ENCODE measurements at regions not wholly inside any gene's neighbourhood (a gene's known extent, or its start where the extent isn't known, plus 50 kb on each side); places are given as distances from the start of the nearest gene placed in this dataset.

DNA sequence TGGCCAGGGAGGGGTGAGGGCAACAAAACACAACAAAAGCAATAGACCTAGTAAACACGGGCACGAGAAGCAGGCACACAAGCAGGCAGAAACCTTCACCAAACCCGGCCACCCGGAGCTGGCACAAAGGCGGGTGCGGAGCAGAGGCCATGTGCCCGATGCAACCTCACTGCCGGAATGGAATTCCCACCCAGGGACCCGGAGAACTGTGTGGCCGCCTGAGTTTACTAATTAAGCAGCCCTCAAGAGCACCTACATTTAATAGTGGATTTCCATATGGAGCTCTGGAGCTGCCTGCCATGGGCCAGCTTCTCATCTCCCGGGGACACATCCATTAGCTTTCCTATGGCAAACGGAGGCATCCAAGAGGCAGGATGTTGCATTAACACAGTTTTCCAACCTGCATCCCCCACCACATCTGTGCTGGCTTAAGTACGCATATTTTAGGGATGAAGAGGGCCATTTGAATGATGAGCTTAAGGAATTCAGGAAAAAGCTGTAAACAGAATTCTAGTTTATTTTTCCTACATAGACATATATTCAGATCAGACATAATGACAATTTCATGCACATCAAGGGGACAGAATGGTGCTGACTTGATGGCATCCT is 104.5 kb upstream of the SMIM21 start:
- no peak for DNase-seq (ENCODE audit: low read depth)

DNA sequence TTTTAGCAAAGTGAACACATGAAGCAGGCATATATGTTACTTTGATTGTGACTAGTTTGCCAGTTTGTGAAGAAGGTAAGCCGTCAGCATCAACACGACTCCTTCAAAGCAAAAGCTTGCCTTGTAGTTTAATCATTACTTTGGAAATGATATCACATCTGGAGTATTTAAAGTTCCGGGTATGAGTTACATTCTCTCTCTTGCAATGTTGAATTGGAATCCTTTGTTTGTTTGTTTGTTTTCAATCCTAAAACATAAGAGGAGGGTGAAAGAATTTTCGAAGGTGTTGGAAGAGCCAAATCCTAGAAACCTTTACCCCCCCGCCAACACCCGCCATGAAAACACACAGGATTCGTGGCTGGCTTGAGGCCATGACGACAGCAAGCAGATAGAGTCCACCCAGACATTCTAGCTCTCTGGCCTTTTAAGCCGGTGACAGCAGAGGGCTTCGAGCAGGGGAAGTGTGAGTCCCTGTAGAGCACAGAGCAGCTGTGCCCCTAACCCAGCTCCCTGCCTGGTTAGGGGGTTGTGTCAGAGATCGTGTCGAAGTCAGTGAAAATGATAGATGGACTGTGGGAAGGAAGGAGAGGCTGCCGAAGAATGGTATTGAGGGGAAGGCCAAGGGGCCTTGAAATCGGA is 103.8 kb upstream of the SMIM21 start:
- DNase-seq (ENCODE audit: low read depth) = no peak

DNA sequence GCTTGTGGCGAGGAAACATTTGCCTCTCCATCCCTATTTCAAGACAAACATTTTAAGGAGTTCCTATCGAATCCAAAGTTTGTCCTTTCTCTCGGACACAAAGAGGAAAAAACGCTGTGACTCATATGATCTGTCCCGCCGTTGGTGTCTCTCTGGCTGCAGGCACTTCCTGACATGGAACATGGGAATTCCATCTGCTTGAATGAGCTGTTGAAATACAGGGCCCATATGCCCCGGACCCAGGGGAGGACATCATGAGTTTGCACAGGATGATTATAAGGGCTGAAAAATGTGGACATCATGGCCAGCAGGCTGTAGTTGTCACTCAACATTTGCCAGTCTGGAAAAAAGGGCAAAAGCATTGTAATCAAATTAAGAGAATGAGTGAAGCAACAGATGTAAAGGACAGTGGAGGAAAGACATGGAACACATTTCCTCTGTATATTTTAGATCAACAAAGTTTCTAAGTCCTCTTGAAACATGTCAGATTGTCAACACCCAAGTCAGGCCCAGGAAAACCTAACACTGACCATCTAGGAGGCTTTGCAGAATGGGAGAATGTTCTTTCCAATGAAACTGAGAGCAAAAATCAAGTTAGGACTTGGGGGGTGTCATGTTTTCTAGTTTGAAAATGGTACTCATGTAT is 103.2 kb upstream of the SMIM21 start:
- peak; percentile 21 for DNase-seq (ENCODE audit: low read depth)

DNA sequence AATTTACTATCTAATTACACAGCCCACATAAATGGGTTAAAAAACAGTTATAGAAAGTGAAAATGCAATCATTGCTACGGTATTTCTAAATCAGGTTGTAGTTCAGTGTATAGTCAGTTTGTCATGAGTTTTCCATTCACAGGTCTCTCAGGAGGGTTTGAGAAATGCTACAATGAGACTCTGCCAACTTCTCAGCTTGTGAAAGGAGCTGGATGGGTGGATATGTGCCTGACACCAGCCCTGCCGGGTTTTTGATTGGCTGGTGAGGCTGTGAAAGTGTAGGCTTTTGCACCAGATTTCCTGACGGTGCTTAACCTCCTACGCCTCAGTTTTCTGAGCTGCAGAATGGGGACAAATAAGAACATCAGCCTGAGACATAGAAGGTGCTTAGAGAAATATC is 102.6 kb upstream of the SMIM21 start:
- DNase-seq (ENCODE audit: low read depth) = no peak

DNA sequence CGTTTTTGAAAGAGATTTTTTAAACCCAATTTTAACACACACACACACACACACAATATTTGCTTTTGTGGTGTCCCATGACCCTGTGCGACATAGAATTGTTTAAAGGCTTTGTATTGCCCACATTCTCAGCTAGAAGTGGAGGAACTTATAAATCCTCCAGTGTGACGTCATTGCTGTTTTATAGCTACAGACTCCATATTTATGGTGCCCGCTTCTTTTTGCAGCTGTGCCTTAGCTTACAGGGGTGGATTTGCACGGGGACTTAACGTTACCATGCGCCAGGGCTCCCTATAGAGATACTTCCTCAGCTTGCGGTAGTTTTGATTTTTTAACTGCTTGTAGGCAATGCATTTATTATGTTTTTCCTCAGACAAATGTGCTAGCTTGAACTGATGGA is 101.9 kb upstream of the SMIM21 start:
- DNase-seq (ENCODE audit: low read depth) = no peak

DNA sequence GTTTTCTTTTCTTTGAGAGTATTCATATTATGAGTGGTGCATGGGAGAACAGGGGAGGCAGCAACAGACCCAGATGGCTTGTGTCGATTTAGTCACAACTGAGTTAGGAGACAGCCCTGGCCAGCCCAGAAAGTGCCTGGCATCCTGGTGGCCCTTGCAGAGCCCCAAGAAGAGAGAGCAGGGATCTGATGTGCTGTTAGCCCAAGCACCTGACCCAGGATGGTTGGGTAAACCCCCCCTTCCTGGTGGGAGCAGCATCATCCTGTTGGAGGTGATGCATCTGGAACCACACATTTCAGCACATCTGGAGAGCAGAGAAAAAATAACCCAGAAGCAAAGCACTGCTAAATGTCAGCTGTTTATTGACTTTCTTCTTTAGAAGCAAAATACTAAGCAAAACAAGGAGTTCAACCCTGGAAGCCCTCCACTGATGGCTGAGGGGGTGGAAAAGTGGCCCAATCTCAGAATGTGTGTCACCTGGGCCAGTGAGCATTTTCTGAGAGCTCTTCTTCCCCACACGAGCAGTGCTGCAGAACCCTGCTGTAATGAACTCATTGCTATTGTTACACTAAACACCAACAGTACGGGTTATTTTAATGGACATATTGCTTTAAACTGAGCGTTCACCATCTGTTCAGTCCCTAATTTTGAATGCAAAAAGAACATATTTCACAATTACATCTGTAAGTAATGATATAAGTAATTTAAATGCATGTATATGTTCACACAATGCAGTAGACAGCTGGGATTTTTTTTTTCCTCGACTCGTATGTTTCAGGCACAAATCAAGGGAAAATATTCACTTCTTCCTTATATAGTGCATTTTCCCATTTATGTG is 100.6 kb upstream of the SMIM21 start:
- DNase-seq (ENCODE audit: low read depth) = no peak

DNA sequence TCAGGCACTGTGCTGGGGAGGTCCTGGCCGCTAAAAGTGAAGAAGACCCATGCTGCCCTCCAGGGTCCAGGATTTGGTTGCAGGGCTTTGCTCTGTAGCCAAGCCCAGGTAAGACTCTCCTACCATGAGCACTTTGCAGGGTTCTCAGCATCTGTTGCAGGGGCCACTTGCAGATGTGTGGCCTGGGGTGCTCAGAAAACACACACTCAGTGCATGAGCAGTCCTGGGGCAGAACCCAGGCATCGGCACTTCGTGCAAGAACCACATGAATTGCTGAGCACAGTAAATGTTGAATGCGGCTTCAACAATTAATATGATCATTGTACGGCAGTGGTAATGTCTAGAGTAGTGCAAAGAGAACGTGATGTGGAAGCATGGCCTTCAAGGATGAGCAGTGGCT is 98.5 kb upstream of the SMIM21 start:
- no peak for DNase-seq (ENCODE audit: low read depth)

DNA sequence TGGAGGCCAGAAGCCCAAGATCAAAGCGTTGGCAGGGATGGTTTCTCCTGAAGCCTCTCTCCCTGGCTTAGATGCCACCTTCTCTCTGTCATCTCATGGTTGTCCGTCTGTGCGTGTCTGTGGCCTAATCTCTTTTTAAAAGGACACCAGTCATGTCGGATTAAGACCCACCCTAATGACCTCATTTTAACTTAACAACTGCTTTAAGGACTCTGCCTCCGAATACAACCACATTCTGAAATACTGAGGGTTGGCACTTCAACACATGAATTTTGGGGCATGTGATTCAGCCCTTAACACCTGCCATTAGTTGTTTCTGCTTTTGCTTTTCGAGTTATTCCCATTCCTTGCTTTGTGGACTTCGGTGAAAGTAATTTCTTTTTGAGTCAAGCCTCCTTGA is 97.8 kb upstream of the SMIM21 start:
- no peak for DNase-seq (ENCODE audit: low read depth)

DNA sequence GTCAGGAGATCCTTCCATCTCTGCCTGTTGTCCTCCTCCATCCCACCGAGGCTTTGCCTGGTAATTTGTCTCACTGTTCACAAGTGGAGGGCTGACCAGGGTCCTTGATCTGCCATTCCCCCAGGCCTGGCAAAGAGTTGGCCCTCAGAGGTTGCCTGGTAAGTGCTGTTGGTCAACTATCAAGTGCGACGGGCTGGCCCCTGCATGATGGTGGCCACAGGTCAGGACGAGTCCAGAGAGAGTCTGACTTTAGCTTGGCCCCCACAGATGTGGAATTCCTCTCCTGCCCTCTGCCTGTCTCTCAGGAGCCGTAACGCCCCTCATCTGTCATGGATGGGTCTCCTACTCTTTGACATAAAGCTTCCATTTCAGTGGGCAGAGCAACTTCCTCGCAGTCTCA is 97.3 kb upstream of the SMIM21 start:
- no peak for DNase-seq (ENCODE audit: low read depth)

DNA sequence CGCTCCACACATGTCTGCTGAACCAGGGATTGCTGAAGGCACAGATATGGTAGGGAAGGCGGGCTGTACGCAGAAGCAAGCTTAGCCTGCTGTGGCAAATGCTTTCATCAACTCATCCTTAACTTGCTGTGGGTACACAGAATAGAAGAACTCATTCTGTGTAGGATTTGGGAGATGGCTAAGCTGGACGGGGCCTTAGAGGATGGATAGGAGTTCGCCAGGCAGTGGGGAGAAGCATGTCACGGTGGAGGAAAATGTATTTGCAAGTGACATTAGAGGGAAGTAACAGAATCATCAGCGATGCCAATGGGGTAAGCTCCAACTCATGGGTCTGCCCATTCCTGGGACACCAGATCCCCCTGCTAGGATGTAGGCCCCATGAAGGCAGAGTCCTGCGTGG is 96.7 kb upstream of the SMIM21 start:
- no peak for DNase-seq (ENCODE audit: low read depth)

DNA sequence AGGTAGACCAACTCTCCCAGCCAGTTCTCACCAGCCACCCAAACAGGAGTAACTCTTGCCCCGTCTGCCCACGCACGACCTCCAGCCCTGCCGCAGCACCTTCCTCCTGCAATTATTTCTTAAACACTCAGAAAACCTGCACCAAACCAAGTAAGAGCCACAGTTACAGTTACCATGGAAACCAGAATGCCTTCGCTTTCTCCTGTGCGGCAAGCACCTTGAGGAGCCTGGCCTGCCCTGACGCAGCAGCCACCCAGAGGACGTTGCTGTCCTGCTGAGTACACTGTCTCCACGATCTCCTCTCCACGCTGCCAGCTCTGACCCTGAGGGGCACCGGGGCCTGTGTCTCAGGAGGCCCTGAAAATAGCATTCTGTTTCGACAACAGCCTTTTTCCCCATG is 94.3 kb upstream of the SMIM21 start:
- DNase-seq (ENCODE audit: low read depth) = no peak

DNA sequence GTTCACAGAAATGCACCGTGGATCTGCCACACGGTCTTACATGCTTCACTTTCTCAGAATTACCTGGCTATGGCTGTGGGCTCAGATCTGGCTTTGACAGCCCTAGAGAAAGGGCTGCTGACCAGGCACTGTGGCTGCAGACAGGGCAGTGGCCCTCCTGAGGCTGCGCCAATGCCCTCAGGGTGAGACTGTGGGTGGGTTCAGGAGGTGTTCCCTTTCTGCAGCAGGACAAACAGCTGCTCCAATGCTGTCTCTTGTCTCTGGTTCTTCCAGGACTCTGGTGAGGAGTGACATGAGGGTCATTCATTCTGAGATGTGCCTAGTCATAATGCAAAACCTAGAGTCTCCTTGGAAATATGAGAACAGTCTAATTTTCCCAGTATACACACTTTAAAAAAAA is 90.5 kb upstream of the SMIM21 start:
- no peak for DNase-seq (ENCODE audit: low read depth)

DNA sequence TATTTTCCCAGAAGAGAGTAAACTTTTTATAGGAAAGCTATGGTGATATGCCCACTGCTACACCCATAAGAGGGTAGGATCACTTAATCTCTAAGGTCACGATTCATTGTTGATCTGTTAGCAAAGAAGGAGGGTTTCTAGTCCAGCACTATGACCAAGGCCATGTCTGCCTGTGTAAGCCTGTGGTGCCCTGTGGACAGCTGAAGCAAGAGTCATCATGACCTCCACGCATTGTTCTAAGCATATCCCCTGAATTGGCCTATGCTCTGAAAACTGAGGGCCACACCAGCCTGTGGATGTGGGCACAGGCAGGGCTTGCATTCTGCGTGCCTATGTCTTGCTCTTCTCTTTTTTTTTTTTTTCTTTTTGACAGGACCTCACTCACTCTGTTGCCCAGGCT is 89.8 kb upstream of the SMIM21 start:
- no peak for DNase-seq (ENCODE audit: low read depth)

DNA sequence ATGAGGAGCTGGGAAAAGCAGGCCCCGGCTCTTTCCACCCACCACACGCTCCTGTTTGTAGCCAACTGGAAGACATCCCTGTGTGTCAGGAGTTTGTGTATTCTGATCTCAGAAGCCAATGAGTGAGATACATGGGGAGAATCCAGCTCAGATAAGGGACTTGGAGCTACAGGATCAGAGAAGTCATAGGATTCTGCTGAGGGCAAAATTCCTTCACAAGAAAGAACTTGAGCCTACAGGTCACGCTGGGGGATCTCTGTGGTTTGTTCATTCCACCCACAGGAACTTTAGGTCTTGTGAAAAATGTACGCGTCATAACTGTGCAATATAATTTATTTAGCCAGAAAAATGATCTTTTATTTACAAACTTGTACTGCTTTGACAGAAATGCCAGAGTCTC is 80.1 kb upstream of the SMIM21 start:
- no peak for DNase-seq (ENCODE audit: low read depth)

DNA sequence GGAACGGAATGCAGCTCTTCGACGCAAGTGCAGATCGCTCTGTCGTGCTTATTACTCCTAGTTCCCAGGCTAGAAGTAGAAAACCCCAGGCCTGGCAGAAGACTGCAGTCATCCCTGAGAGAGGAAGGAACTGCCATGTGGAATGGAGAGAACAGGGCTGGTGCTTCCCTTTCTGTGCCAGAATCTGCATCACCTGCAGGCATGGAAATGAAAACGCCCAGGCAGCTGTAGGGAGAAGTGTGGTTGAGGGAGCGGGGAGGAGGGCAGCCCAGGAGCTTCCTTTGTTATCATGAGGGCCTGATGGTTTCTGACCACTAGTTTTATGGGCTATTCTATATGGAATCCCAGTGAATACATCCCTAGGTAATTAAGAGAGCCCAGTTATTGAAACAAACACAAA is 79.4 kb upstream of the SMIM21 start:
- no peak for DNase-seq (ENCODE audit: low read depth)

DNA sequence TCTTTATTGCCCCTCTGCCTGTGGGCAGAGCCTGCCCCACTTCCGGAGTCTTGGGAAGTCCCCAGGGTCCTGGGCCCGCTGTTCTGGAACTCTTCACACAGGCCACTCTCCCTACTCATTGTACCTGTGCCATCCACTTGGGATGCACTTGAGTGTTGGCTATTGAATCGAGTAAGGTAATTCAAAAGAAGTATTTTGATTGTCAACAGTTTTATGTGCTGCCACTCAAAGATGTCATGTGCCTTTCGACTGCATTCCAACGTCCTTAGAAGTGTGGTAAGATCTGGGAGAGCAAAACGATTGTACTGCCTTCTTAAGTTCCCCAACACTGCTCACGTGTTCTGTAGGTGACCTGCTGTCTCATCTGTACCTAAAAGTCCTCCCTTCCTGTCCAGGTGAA is 77.0 kb upstream of the SMIM21 start:
- DNase-seq (ENCODE audit: low read depth) = no peak

DNA sequence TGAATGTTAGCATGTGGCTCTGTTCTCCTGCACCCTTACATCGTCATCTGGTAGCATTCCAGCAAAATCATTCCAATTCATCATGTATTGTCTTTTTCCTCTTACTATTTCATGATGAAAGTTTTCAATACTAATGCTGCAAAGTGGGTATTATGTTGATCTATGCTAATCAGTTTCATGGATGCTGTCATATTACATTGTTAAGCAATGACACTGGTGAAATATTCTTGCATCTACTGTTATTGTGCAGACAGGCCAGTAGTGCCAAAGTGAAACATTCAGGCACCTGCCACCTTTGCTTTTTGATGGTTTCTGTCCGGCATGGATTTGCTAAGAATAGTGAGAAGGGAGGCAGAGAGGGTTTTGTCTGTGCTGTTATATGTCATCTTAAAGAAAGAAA is 76.1 kb upstream of the SMIM21 start:
- no peak for DNase-seq (ENCODE audit: low read depth)

DNA sequence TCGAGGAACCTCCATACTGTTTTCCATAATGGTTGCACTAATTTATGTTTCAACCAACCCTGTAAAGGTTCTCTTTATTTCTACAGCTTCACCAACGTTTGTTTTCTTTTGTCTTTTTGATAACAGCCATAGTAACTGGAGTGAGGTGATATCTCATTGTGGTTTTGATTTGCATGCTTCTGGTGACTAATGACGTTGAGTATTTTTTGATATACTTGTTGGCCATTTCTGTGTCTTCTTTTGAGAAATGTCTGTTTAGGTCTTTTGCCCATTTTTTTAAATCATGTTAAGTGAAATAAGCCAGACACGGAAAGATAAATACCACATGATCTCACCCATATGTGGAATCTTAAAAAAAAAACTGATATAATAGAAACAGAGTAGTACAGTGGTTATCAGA is 74.8 kb upstream of the SMIM21 start:
- no peak for DNase-seq (ENCODE audit: low read depth)

DNA sequence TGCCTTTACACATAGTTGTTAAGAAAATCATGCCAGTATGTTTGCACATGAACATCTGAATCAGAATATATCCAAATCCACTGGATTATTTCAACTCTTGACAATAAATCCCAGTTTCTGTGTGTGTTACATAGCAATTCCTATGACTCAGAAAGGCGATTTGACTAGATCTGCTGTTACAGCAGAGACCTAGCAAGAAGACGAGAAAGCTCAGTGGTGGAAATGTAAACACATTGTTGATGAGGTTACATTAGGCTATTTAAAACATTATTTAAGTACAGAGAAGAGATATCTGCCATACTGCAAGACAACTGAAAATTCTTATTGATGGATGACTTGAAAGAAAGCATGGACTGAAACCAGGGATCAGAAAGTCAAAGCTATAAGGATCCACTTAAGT is 73.0 kb upstream of the SMIM21 start:
- no peak for DNase-seq (ENCODE audit: low read depth)

DNA sequence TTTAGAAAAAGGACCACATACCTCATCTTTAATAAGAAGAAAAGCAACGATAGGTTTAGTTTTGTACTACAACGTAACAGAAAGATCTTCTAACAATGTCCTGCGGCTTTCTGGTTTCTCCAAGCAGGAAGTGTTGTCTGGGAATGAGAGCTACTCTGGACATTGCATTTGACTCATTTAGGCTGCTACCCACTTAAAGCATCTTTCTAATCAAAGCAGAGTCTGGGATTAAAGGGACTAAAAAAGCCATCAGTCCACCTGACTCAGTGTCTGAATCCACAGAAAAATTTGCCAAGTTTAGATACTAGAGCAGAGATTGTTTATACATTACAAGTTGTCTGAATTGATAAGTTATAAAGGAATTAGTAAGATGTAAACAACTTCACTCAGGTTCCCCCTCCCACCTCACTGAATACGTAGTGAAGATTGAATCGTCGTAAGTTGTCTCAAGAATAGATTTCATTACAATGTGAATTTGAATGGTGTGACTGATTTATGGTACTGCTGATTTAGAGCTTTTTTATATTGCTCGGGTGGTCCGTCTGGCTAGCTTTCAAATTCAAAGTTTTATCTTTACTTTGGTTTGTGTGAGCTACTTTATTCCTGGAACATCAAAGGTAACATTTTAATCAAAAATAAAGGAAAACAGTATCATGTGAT is 70.2 kb upstream of the SMIM21 start:
- no peak for DNase-seq (ENCODE audit: low read depth)

DNA sequence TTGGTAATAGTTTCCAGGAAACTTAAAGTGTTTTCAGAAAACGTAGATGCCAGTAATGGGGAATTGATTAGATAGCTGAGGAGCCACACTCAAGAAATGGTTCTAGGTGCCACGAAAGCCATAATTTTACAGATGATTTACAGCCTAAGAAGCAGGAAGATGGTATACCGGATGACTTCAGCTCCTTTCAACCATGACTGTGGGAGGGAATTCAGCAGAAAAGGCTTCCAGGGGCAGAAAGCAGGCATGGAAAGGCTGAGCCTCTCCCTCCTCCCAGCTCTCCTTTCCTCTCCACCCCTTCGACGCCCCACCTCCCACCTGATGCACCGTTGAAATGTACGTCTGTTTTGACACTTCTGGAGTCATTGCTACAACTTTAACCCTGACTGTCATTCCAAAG is 68.6 kb upstream of the SMIM21 start:
- no peak for DNase-seq (ENCODE audit: low read depth)

DNA sequence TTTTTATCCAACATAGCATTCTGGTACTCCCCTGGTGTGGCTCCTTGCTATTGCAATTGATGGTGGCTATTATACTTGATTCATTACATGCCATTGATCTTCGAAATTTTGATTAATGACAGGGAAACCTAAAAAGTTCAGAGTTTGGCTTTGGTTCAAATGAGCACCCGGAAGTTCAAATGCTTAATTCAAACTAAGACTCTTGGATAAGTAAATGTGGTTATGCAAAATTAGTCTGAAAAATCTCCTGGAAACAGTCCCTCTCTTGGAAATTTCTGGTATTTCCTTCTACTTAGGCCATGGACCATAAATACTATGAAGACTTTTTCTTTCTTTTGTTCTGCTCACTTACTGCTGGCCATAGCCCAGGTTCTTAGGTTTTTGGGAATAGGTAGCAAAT is 65.3 kb upstream of the SMIM21 start:
- no peak for DNase-seq (ENCODE audit: low read depth)

DNA sequence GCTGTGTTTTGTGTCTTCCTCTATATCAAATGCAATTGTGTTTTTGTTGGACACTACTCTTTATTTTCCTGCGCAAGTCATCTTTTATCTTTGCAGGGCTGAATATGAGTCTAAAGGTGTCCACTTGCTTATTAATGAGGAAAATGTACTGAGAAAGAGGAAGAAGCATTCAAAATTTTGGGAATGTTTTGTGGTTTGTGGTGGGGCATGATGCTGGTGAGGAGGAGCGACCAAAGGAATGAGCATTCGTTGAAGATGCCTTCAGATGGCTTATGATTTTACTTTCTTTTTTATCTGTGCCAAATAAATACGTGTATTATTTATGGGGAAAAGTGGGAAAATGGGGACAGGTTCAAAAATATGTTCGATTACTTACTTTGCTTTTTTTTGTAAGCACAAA is 63.9 kb upstream of the SMIM21 start:
- DNase-seq (ENCODE audit: low read depth) = no peak

All from GM04503 (cell line).